Ovary (tissue), 3 donors: ENCODE measurements at regions not wholly inside any gene's neighbourhood (a gene's known extent, or its start where the extent isn't known, plus 50 kb on each side); places are given as distances from the start of the nearest gene placed in this dataset.

Experiments used
- CTCF ChIP-seq, 3 donors: fragments of 450-650 bp in 2 of 3; fragments of 200-600 bp in 1 of 3; IDR thresholded peaks; one replicate each; pipeline versions ENCODE4 v1.5.1 to v1.8.0; 2016 to 2022; ENCODE audit warnings: antibody characterized with exemption in 3 of 3, mild to moderate bottlenecking in 1 of 3
- EP300 ChIP-seq: sonication (generic); formaldehyde crosslinking; IDR thresholded peaks from one replicate; pipeline ENCODE4 v1.6.1; 2017; ENCODE audit warnings: antibody characterized with exemption
- POLR2A ChIP-seq: fragments of 450-650 bp; IDR thresholded peaks from one replicate; pipeline ENCODE4 v1.6.1; 2017; ENCODE audit warnings: antibody characterized with exemption, mild to moderate bottlenecking, moderate library complexity
- donor health status: DM: no; HTN: no; CAD: no.

GRCh38 chr21:21664871-21665270 lies 666.7 kb downstream of the NCAM2 start:
- TF ChIP-seq POLR2A (no peak), CTCF (IDR thresholded peaks at IDR 0.05) (no peak), EP300 (no peak)
